Stomach (tissue), 8 donors: ENCODE measurements at regions not wholly inside any gene's neighbourhood (a gene's known extent, or its start where the extent isn't known, plus 50 kb on each side); places are given as distances from the start of the nearest gene placed in this dataset.
"Not testable (repeated sequence)": the region's sequence is repeated elsewhere in the genome, so short reads cannot be mapped to it uniquely, and the experiment has no call there.

Experiments used
- DNase-seq, 2 donors: peaks; one replicate each; pipeline versions ENCODE4 v3.0.0 to v3.0.0-alpha.2; 2013 to 2019
- H3K27ac ChIP-seq, 5 donors: fragments of 200-600 bp in 4 of 5; sonication (generic) in 4 of 5; one replicate each; pipeline ENCODE4 v1.5.1; 2013 to 2019; ENCODE audit warnings: mild to moderate bottlenecking in 1 of 5, moderate library complexity in 1 of 5
- H3K27me3 ChIP-seq, 3 donors: fragments of 200-600 bp; sonication (generic); one replicate each; pipeline ENCODE4 v1.5.1; 2017 to 2019; ENCODE audit warnings: mixed run types in 1 of 3
- H3K36me3 ChIP-seq, 4 donors: fragments of 200-600 bp; sonication (generic); 1 replicate in 3 of 4; 2 replicates in 1 of 4; pipeline ENCODE4 v1.5.1; 2016 to 2019
- H3K4me1 ChIP-seq, 4 donors: fragments of 200-600 bp; sonication (generic); one replicate each; pipeline ENCODE4 v1.5.1; 2016 to 2019
- H3K4me3 ChIP-seq, 4 donors: fragments of 200-600 bp; sonication (generic) in 3 of 4; one replicate each; pipeline ENCODE4 v1.5.1; 2016 to 2019; ENCODE audit warnings: mild to moderate bottlenecking in 1 of 4
- H3K9me3 ChIP-seq, 4 donors: fragments of 200-600 bp; sonication (generic); one replicate each; pipeline ENCODE4 v1.5.1; 2016 to 2019
- EP300 ChIP-seq: sonication (generic); formaldehyde crosslinking; IDR thresholded peaks from one replicate; pipeline ENCODE4 v1.6.1; 2017; ENCODE audit warnings: antibody characterized with exemption
- POLR2A ChIP-seq, 4 donors: fragments of 450-650 bp; IDR thresholded peaks; one replicate each; pipeline ENCODE4 v1.6.1; 2016; ENCODE audit warnings: antibody characterized with exemption in 4 of 4, control low read depth in 2 of 4, mild to moderate bottlenecking in 1 of 4, moderate library complexity in 1 of 4
- POLR2AphosphoS5 ChIP-seq, 3 donors: sonication (generic); formaldehyde crosslinking; IDR thresholded peaks; one replicate each; pipeline ENCODE4 v1.6.1; 2016; ENCODE audit warnings: antibody characterized with exemption in 3 of 3
- WGBS, 5 donors: extraction: QIAGEN DNeasy Blood & Tissue Kit in 3 of 5; methylation state at CpG; one replicate each; pipeline versions ENCODE4 v1.1.5 to v1.1.7; 2013 to 2018; 5-methylcytosine and 5-hydroxymethylcytosine counted together
- intact Hi-C: fragments of 100-400 bp; cut with DNase I; formaldehyde crosslinking; loops from one replicate; pipeline ENCODE4 v1.15.1; 2023; ENCODE audit warnings: low total_unique reads
- TF ChIP-seq, protein P1 (sequence below), 7 experiments: fragments of 450-650 bp in 4 of 7; fragments of 200-600 bp in 3 of 7; sonication (generic) in 3 of 7; IDR thresholded peaks; one replicate each; pipeline ENCODE4 v1.5.1; 2016 to 2019; ENCODE audit warnings: antibody characterized with exemption in 7 of 7, control low read depth in 2 of 7, mild to moderate bottlenecking in 1 of 7
- donor health status: healthy with polysubstance abuse.
- donor health status: Bipolar disorder and iron deficiency.
- donor health status: healthy.

DNA sequence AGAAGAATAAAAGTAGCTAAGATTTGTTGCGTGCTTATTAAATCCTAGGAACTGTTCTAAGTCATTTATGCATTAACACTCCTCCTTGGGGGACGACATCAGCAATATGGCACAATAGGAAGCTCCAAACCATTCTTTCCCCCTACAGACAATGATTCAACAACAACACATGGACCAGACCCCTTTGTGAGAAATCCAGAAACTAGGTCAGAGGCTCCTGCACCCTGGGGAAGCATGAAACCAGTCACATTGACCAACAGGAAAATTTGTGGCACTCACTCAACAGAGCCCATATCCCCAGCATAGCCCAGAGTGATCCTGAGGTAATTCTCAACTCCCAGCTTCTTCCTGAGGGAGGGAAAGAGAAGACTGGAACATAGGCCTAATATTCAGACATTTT, 294.4 kb downstream of the HINT1 start:
- intact Hi-C loops, result loop anchor here (10.0 kb wide), 1 partner anchor 244 kb away; no protein-coding TSS in a partner anchor
- WGBS, 5 donors, result 93 to 99% (median 96%) methylated on average over 2 of the region's 2 CpGs

DNA sequence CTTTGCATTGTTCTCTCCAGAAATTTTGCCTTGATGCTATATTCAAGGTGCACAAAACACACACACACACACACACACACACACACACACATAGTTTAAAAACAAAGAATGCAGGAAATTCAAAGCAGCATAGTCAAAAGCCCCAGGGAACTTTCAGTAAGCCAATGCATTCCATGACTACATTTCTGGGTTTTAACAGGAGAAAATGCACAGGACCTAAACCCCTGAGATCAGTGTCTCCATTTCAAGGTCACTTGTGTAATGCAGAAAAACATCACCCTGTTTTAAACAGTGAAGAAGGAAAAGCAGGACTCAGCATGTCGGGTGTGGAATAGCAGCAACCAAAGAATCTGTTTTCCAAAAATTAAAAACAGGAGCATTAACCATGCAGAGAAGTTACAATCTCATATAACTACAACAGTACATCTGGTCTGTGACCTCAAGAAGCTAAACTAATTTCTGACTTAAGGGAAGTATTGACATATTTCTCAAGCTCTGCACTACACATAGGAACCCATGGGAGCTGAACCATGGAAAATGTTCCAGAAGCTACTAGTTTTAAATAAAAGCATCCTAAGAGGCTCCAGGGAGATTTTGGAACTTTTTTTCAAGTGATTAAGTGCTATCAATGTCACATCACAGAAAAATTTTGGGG, 296.7 kb downstream of the HINT1 start:
- WGBS, 5 donors, result 58 to 85% (median 77%) methylated on average over 1 of the region's 1 CpG
- TF ChIP-seq, protein P1, sequence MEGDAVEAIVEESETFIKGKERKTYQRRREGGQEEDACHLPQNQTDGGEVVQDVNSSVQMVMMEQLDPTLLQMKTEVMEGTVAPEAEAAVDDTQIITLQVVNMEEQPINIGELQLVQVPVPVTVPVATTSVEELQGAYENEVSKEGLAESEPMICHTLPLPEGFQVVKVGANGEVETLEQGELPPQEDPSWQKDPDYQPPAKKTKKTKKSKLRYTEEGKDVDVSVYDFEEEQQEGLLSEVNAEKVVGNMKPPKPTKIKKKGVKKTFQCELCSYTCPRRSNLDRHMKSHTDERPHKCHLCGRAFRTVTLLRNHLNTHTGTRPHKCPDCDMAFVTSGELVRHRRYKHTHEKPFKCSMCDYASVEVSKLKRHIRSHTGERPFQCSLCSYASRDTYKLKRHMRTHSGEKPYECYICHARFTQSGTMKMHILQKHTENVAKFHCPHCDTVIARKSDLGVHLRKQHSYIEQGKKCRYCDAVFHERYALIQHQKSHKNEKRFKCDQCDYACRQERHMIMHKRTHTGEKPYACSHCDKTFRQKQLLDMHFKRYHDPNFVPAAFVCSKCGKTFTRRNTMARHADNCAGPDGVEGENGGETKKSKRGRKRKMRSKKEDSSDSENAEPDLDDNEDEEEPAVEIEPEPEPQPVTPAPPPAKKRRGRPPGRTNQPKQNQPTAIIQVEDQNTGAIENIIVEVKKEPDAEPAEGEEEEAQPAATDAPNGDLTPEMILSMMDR (IDR thresholded peaks at IDR 0.05), result no peak
- no peak for TF ChIP-seq POLR2AphosphoS5 (IDR thresholded peaks at IDR 0.05)
- no peak for TF ChIP-seq POLR2A (IDR thresholded peaks at IDR 0.05)
- no peak for TF ChIP-seq EP300
- H3K27me3 ChIP-seq, result no peaks in the 10 kb centered on the region
- intact Hi-C loops, result no loop called here
- no peaks in the 10 kb centered on the region for H3K4me1 ChIP-seq
- DNase-seq, result no peak
- H3K36me3 ChIP-seq, result no peaks in the 10 kb centered on the region
- H3K4me3 ChIP-seq, result no peak overlapping the region
- no peak overlapping the region for H3K27ac ChIP-seq
- no peaks in the 10 kb centered on the region for H3K9me3 ChIP-seq

More for the DNA sequence above, 294.4 kb downstream of the HINT1 start:
- no peak for TF ChIP-seq POLR2AphosphoS5 (IDR thresholded peaks at IDR 0.05)
- TF ChIP-seq EP300, result no peak
- TF ChIP-seq, protein P1 (IDR thresholded peaks at IDR 0.05), result no peak
- TF ChIP-seq POLR2A (IDR thresholded peaks at IDR 0.05), result no peak
- no peak for DNase-seq
- Histone ChIP-seq H3K9me3 (no peaks in the 10 kb centered on the region), H3K4me3 (no peak overlapping the region), H3K36me3 (no peaks in the 10 kb centered on the region), H3K27me3 (no peaks in the 10 kb centered on the region), H3K27ac (no peak overlapping the region), H3K4me1 (no peaks in the 10 kb centered on the region)

DNA sequence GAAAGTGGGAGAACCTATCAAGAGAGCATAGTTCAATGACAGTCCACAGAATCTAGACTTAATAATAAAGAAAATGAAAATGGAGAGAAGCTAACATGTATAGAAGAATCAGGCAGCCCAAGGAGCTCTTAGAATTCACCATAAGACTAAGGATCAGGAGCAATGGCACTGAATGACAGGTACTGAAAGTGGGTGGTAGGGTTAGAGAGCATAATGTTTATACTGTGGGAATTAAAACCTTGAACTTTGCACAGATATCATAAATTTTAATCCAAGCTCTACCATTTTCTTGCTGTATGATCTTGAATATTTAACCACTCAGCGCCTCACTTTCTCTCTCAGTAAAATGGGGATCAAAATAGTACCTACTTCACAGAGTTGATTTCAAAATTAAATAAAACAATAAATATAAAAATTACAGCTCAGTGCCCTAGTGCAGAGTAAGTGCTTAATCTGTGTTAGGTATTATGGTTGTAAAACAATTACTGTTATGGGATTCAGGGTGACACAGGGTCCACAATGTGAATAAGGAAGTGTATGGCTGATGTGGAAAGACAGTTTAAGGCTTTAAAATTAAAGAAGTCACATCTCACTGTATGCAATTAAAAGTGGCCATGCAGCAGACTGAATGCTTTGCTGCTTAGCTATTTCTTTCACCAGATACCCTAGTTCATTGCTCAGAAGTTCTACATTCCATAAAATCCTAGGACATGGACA, 319.8 kb downstream of the HINT1 start:
- Histone ChIP-seq H3K4me3 (no peak overlapping the region), H3K27me3 (no peaks in the 10 kb centered on the region), H3K4me1 (no peaks in the 10 kb centered on the region), H3K27ac (no peak overlapping the region), H3K9me3 (peaks cover 0 to 11% (median 8%) of the 10 kb centered on the region in 4 donors), H3K36me3 (no peaks in the 10 kb centered on the region)
- DNase-seq, result no peak
- WGBS, 5 donors, result 50 to 93% (median 86%) methylated on average over 1 of the region's 1 CpG
- TF ChIP-seq POLR2A (IDR thresholded peaks at IDR 0.05) (no peak), POLR2AphosphoS5 (IDR thresholded peaks at IDR 0.05) (no peak), EP300 (no peak)
- TF ChIP-seq, protein P1 (IDR thresholded peaks at IDR 0.05), result no peak
- intact Hi-C loops, result no loop called here

DNA sequence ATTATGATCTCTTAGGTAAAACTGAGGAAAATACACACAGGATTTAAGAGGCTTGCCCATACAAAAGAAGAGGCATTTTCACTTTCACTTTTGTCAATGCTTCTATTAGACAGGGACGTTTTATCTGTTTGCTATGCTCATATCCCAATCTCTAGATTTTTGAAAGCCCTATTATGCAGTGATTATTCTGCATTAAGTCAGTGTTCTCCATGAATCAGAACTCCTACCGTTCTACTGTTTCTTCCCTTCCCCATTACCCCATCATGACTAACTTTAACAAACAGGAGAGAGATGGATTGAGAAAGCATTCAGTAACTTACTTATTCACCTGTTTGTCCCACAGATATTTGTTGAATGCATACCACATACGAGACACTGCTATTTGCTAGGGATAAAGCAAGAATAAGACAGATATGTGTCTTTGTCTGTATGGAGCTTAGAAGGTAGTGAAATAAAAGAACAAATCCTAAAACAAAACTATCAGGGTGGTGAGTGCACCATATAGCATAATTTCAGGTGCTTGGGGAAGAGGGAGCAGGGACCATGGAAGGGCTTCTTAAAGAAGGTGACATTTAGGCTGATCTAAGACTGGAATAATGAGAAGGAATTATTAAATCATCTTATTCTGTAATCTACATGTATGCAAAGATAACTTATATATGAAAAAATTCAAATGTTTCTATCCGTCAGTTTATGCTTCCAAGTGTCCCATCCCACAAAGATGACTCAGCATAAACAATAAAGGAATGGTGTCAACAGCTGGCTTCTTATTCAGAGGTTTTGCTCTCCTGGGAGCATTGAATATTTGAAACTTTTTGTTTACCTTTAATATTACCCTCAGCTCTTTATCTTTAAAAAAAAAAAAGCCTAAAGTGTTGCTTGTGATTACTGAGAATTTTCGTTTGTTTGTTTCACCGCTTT, 328.1 kb downstream of the HINT1 start:
- Histone ChIP-seq H3K4me3 (peak overlapping the region; percentile 14 to 39 (median 27)), H3K27ac (no peak overlapping the region), H3K9me3 (peaks cover 0 to 10% (median 0%) of the 10 kb centered on the region in 4 donors), H3K36me3 (no peaks in the 10 kb centered on the region), H3K4me1 (peaks cover 0 to 7% (median 3%) of the 10 kb centered on the region in 4 donors), H3K27me3 (no peaks in the 10 kb centered on the region)
- intact Hi-C loops, result no loop called here
- DNase-seq, result peak in 1 of 2 donors; percentile 9
- 29 to 40% (median 36%) methylated on average over 6 of the region's 6 CpGs for WGBS, 5 donors
- no peak for TF ChIP-seq POLR2AphosphoS5 (IDR thresholded peaks at IDR 0.05)
- no peak for TF ChIP-seq EP300
- TF ChIP-seq, protein P1 (IDR thresholded peaks at IDR 0.05), result no peak
- no peak for TF ChIP-seq POLR2A (IDR thresholded peaks at IDR 0.05)

DNA sequence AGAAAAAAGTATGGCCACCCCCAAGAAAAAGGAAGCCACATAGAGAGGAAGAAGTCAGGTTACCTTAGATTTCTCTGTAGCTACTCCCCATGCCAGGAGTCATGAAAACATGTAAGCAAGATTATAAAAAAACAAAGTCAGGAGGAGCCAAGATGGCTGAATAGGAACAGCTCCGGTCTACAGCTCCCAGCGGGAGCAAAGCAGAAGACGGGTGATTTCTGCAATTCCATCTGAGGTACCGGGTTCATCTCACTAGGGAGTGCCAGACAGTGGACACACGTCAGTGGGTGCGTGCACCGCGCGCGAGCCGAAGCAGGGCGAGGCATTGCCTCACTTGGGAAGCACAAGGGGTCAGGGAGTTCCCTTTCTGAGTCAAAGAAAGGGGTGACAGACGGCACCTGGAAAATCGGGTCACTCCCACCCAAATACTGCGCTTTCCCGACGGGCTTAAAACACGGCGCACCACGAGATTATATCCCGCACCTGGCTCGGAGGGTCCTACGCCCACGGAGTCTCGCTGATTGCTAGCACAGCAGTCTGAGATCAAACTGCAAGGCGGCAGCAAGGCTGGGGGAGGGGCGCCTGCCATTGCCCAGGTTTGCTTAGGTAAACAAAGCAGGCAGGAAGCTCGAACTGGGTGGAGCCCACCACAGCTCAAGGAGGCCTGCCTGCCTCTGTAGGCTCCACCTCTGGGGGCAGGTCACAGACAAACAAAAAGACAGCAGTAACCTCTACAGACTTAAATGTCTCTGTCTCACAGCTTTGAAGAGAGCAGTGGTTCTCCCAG, 347.3 kb downstream of the HINT1 start:
- H3K4me1 ChIP-seq, H3K27me3 ChIP-seq, H3K36me3 ChIP-seq, intact Hi-C loops, H3K9me3 ChIP-seq, H3K4me3 ChIP-seq, DNase-seq, H3K27ac ChIP-seq: not testable (repeated sequence)
- 86 to 97% (median 92%) methylated on average over 12 to 28 of the region's 28 CpGs for WGBS, 5 donors
